ENCODE measurements at regions not wholly inside any gene's neighbourhood (a gene's known extent, or its start where the extent isn't known, plus 50 kb on each side); places are given as distances from the start of the nearest gene placed in this dataset.

- DNase-seq: no peak
- Histone ChIP-seq H3K4me1 (no peaks in the 10 kb centered on the region), H3K27ac (no peak overlapping the region), H3K9me3 (no peaks in the 10 kb centered on the region), H3K27me3 (no peaks in the 10 kb centered on the region), H3K36me3 (no peaks in the 10 kb centered on the region), H3K4me3 (no peak overlapping the region)
- intact Hi-C loops (cut with DNase I; ENCODE audit: low total_unique reads): no loop called here
- no peak for TF ChIP-seq POLR2A (IDR thresholded peaks at IDR 0.05)
- TF ChIP-seq, protein P1, sequence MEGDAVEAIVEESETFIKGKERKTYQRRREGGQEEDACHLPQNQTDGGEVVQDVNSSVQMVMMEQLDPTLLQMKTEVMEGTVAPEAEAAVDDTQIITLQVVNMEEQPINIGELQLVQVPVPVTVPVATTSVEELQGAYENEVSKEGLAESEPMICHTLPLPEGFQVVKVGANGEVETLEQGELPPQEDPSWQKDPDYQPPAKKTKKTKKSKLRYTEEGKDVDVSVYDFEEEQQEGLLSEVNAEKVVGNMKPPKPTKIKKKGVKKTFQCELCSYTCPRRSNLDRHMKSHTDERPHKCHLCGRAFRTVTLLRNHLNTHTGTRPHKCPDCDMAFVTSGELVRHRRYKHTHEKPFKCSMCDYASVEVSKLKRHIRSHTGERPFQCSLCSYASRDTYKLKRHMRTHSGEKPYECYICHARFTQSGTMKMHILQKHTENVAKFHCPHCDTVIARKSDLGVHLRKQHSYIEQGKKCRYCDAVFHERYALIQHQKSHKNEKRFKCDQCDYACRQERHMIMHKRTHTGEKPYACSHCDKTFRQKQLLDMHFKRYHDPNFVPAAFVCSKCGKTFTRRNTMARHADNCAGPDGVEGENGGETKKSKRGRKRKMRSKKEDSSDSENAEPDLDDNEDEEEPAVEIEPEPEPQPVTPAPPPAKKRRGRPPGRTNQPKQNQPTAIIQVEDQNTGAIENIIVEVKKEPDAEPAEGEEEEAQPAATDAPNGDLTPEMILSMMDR (IDR thresholded peaks at IDR 0.05 in 4 of 5, conservative IDR thresholded peaks at IDR 0.05 in 1 of 5): no peak
- in situ Hi-C loops (cut with MboI; ENCODE audit: low sequenced_read_pairs in 4 of 4): no loop called here
- ATAC-seq: no peak
These were observed 772.8 kb downstream of the CDH8 start for GRCh38 chr16:61263400-61263799.

DNA sequence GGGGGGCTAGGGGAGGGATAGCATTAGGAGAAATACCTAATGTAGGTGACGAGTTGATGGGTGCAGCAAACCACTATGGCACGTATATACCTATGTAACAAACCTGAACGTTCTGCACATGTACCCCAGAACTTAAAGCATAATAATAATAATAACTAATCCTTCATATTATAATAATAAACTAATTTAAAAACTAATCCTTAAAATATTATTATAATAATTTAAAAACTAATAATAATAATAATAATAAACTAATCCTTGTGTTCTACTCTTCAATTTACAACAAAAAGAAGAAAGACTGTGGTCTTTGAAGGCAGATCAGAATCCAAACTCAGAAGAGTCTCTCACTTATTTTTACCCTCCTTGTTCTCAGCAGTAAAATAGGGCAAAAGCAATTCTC lies 774.9 kb downstream of the CDH8 start:
- no peaks in the 10 kb centered on the region for H3K9me3 ChIP-seq
- no peaks in the 10 kb centered on the region for H3K27me3 ChIP-seq
- ATAC-seq: no peak
- in situ Hi-C loops (cut with MboI; ENCODE audit: low sequenced_read_pairs in 4 of 4): no loop called here
- DNase-seq: no peak
- H3K4me1 ChIP-seq: no peaks in the 10 kb centered on the region
- no peaks in the 10 kb centered on the region for H3K36me3 ChIP-seq
- intact Hi-C loops (cut with DNase I; ENCODE audit: low total_unique reads): no loop called here
- H3K27ac ChIP-seq: no peak overlapping the region
- TF ChIP-seq, protein P1 (IDR thresholded peaks at IDR 0.05 in 4 of 5, conservative IDR thresholded peaks at IDR 0.05 in 1 of 5): no peak
- no peak for TF ChIP-seq POLR2A (IDR thresholded peaks at IDR 0.05)
- no peak overlapping the region for H3K4me3 ChIP-seq

DNA sequence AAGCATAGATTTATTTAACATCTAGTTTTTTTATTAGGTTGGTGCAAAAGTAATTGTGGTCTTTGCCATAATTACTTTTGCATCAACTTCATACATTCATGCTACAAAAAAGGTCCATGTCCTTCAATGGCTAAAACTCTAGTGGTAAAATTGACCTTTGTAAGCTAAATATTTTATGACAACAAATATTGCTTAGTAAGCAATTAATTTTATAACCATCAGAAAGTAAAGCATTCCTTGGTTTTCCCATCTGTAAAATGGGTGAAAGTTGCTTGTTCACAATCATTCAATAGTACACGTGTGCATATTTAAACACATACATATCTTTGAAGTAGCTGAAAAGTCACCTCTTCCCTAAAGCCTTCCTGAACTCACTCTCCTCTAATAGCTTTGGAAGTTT lies 789.6 kb downstream of the CDH8 start:
- TF ChIP-seq POLR2A (IDR thresholded peaks at IDR 0.05): no peak
- TF ChIP-seq, protein P1 (IDR thresholded peaks at IDR 0.05 in 4 of 5, conservative IDR thresholded peaks at IDR 0.05 in 1 of 5): no peak
- H3K27ac ChIP-seq: no peak overlapping the region
- H3K9me3 ChIP-seq: no peaks in the 10 kb centered on the region
- H3K4me3 ChIP-seq: no peak overlapping the region
- ATAC-seq: no peak
- H3K36me3 ChIP-seq: no peaks in the 10 kb centered on the region
- H3K27me3 ChIP-seq: no peaks in the 10 kb centered on the region
- in situ Hi-C loops (cut with MboI; ENCODE audit: low sequenced_read_pairs in 4 of 4) (no loop called here), intact Hi-C loops (cut with DNase I; ENCODE audit: low total_unique reads) (no loop called here)
- no peak for DNase-seq
- H3K4me1 ChIP-seq: no peaks in the 10 kb centered on the region

GRCh38 chr16:61243954-61244353 lies 792.3 kb downstream of the CDH8 start:
- Histone ChIP-seq H3K9me3 (no peaks in the 10 kb centered on the region), H3K27ac (no peak overlapping the region), H3K4me1 (no peaks in the 10 kb centered on the region), H3K27me3 (no peaks in the 10 kb centered on the region), H3K4me3 (no peak overlapping the region), H3K36me3 (no peaks in the 10 kb centered on the region)
- no peak for ATAC-seq
- in situ Hi-C loops (cut with MboI; ENCODE audit: low sequenced_read_pairs in 4 of 4): no loop called here
- no peak for DNase-seq
- no peak for TF ChIP-seq POLR2A (IDR thresholded peaks at IDR 0.05)
- TF ChIP-seq, protein P1 (IDR thresholded peaks at IDR 0.05 in 4 of 5, conservative IDR thresholded peaks at IDR 0.05 in 1 of 5): no peak
- intact Hi-C loops (cut with DNase I; ENCODE audit: low total_unique reads): no loop called here

GRCh38 chr16:61237884-61238485 lies 798.3 kb downstream of the CDH8 start:
- intact Hi-C loops (cut with DNase I; ENCODE audit: low total_unique reads): no loop called here
- ATAC-seq: no peak
- TF ChIP-seq, protein P1 (IDR thresholded peaks at IDR 0.05 in 4 of 5, conservative IDR thresholded peaks at IDR 0.05 in 1 of 5): no peak
- TF ChIP-seq POLR2A (IDR thresholded peaks at IDR 0.05): no peak
- Histone ChIP-seq H3K4me3 (no peak overlapping the region), H3K9me3 (no peaks in the 10 kb centered on the region), H3K27me3 (no peaks in the 10 kb centered on the region), H3K4me1 (no peaks in the 10 kb centered on the region), H3K36me3 (no peaks in the 10 kb centered on the region), H3K27ac (no peak overlapping the region)
- no peak for DNase-seq
- in situ Hi-C loops (cut with MboI; ENCODE audit: low sequenced_read_pairs in 4 of 4): no loop called here
